DND-41 (cell line): ENCODE measurements at regions not wholly inside any gene's neighbourhood (a gene's known extent, or its start where the extent isn't known, plus 50 kb on each side); places are given as distances from the start of the nearest gene placed in this dataset.

ENCODE experiments used
- ATAC-seq: fragments of 200-7000 bp; cut with Tn5 transposase; 3 replicates; pipeline ENCODE4 v1.9.1; 2021; ENCODE audit warnings: low read depth; ENCODE audit not compliant: insufficient read depth
- DNase-seq: peaks from one replicate; pipeline ENCODE4 v3.0.0-alpha.2; 2020
- H2AFZ ChIP-seq: 2 replicates; pipeline ENCODE4 v1.6.0; 2012; ENCODE audit warnings: low read depth, low read length
- H3K27ac ChIP-seq: 2 replicates; pipeline ENCODE4 v1.5.1; 2012; ENCODE audit warnings: low read length, inconsistent platforms
- H3K27me3 ChIP-seq: fragments of 200-600 bp; sonication (generic); 2 replicates; pipeline ENCODE4 v1.6.0; 2012; ENCODE audit warnings: low read length, mild to moderate bottlenecking, inconsistent platforms; ENCODE audit not compliant: insufficient read depth, poor library complexity
- H3K36me3 ChIP-seq: 2 replicates; pipeline ENCODE4 v1.5.1; 2012; ENCODE audit warnings: low read length, inconsistent platforms; ENCODE audit not compliant: insufficient read depth
- H3K4me1 ChIP-seq: 2 replicates; pipeline ENCODE4 v1.5.1; 2012; ENCODE audit warnings: mild to moderate bottlenecking, low read length; ENCODE audit not compliant: insufficient read depth
- H3K4me2 ChIP-seq: 2 replicates; pipeline ENCODE4 v1.6.0; 2012; ENCODE audit warnings: mild to moderate bottlenecking, moderate library complexity, low read length, inconsistent platforms; ENCODE audit not compliant: insufficient read depth
- H3K4me3 ChIP-seq, 2 experiments: fragments of 200-600 bp in 1 of 2; shearing (Covaris generic) in 1 of 2; 2 replicates each; pipeline ENCODE4 v1.5.1; 2012 to 2016; ENCODE audit warnings: inconsistent platforms in 2 of 2, low read length in 2 of 2, mild to moderate bottlenecking in 2 of 2, low read depth in 1 of 2, moderate library complexity in 1 of 2
- H3K79me2 ChIP-seq: 2 replicates; pipeline ENCODE4 v1.6.0; 2012; ENCODE audit warnings: low read length, inconsistent platforms; ENCODE audit not compliant: insufficient read depth
- H3K9ac ChIP-seq: 2 replicates; pipeline ENCODE4 v1.6.0; 2012; ENCODE audit warnings: low read depth, mild to moderate bottlenecking, inconsistent platforms, low read length, moderate library complexity
- H3K9me3 ChIP-seq: 2 replicates; pipeline ENCODE4 v1.5.1; 2012; ENCODE audit warnings: low read length, moderate library complexity, mild to moderate bottlenecking, inconsistent platforms; ENCODE audit not compliant: insufficient read depth, severe bottlenecking
- H4K20me1 ChIP-seq: 2 replicates; pipeline ENCODE4 v1.6.0; 2012; ENCODE audit warnings: low read length; ENCODE audit not compliant: insufficient read depth
- CTCF ChIP-seq: IDR thresholded peaks from 2 replicates; pipeline ENCODE4 v1.5.1; 2012; ENCODE audit warnings: borderline replicate concordance, low read length, moderate library complexity, mild to moderate bottlenecking; ENCODE audit not compliant: poor library complexity, severe bottlenecking; ENCODE audit errors: extremely low read depth
- EZH2 ChIP-seq: IDR thresholded peaks from 3 replicates; pipeline ENCODE4 v1.6.1; 2012; ENCODE audit warnings: borderline replicate concordance, low read depth, mild to moderate bottlenecking, moderate library complexity, low read length, inconsistent platforms; ENCODE audit not compliant: severe bottlenecking

GRCh38 chr4:168019921-168020320 is 72.4 kb upstream of the ANXA10 start:
- no peak overlapping the region for H3K27ac ChIP-seq
- H3K4me2 ChIP-seq: no peak overlapping the region
- H3K27me3 ChIP-seq: no peaks in the 10 kb centered on the region
- no peaks in the 10 kb centered on the region for H3K4me1 ChIP-seq
- no peak overlapping the region for H2AFZ ChIP-seq
- no peaks in the 10 kb centered on the region for H3K36me3 ChIP-seq
- no peak for ATAC-seq
- DNase-seq: no peak
- H4K20me1 ChIP-seq: no peaks in the 10 kb centered on the region
- H3K4me3 ChIP-seq: no peak overlapping the region
- H3K79me2 ChIP-seq: no peaks in the 10 kb centered on the region
- no peaks in the 10 kb centered on the region for H3K9me3 ChIP-seq
- no peak overlapping the region for H3K9ac ChIP-seq
- TF ChIP-seq CTCF (no peak), EZH2 (no peak)

- H4K20me1 ChIP-seq: no peaks in the 10 kb centered on the region
- H3K36me3 ChIP-seq: no peaks in the 10 kb centered on the region
- H3K27me3 ChIP-seq: no peaks in the 10 kb centered on the region
- no peak for ATAC-seq
- no peak for TF ChIP-seq CTCF
- no peak for TF ChIP-seq EZH2
- no peak overlapping the region for H3K9ac ChIP-seq
- no peak overlapping the region for H3K4me3 ChIP-seq
- H2AFZ ChIP-seq: no peak overlapping the region
- no peaks in the 10 kb centered on the region for H3K9me3 ChIP-seq
- no peak for DNase-seq
- H3K27ac ChIP-seq: no peak overlapping the region
- no peak overlapping the region for H3K4me2 ChIP-seq
- no peaks in the 10 kb centered on the region for H3K79me2 ChIP-seq
- no peaks in the 10 kb centered on the region for H3K4me1 ChIP-seq
These were observed 70.7 kb upstream of the ANXA10 start for GRCh38 chr4:168021666-168022065.

- H3K9me3 ChIP-seq: no peaks in the 10 kb centered on the region
- H3K4me3 ChIP-seq: no peak overlapping the region
- no peak overlapping the region for H3K27ac ChIP-seq
- no peak for ATAC-seq
- H3K27me3 ChIP-seq: no peaks in the 10 kb centered on the region
- DNase-seq: no peak
- H3K4me1 ChIP-seq: no peaks in the 10 kb centered on the region
- H3K36me3 ChIP-seq: no peaks in the 10 kb centered on the region
- H3K4me2 ChIP-seq: no peak overlapping the region
- no peaks in the 10 kb centered on the region for H3K79me2 ChIP-seq
- TF ChIP-seq CTCF (no peak), EZH2 (no peak)
- H3K9ac ChIP-seq: no peak overlapping the region
- H4K20me1 ChIP-seq: no peaks in the 10 kb centered on the region
- H2AFZ ChIP-seq: no peak overlapping the region
These were observed 63.8 kb upstream of the ANXA10 start for GRCh38 chr4:168028568-168028967.

- no peaks in the 10 kb centered on the region for H4K20me1 ChIP-seq
- no peaks in the 10 kb centered on the region for H3K27me3 ChIP-seq
- no peak for ATAC-seq
- no peak overlapping the region for H3K9ac ChIP-seq
- H3K79me2 ChIP-seq: no peaks in the 10 kb centered on the region
- H3K27ac ChIP-seq: no peak overlapping the region
- no peaks in the 10 kb centered on the region for H3K4me1 ChIP-seq
- no peak overlapping the region for H3K4me3 ChIP-seq
- no peak overlapping the region for H2AFZ ChIP-seq
- no peak for DNase-seq
- H3K4me2 ChIP-seq: no peak overlapping the region
- no peaks in the 10 kb centered on the region for H3K9me3 ChIP-seq
- H3K36me3 ChIP-seq: no peaks in the 10 kb centered on the region
- TF ChIP-seq EZH2: no peak
- no peak for TF ChIP-seq CTCF
These were observed 63.3 kb upstream of the ANXA10 start for GRCh38 chr4:168028970-168029597.
